GM23338 (cell line): ENCODE measurements at regions not wholly inside any gene's neighbourhood (a gene's known extent, or its start where the extent isn't known, plus 50 kb on each side); places are given as distances from the start of the nearest gene placed in this dataset.

Experiments used
- ATAC-seq: fragments of 200-7000 bp; cut with Tn5 transposase; 3 replicates; pipeline ENCODE4 v1.9.1; 2020
- DNase-seq: peaks from one replicate; pipeline ENCODE4 v3.0.0-alpha.2; 2015; ENCODE audit warnings: low spot score
- H2AFZ ChIP-seq: fragments of 200-600 bp; sonication (generic); 2 replicates; pipeline ENCODE4 v1.8.0; 2016; ENCODE audit warnings: antibody characterized with exemption, mild to moderate bottlenecking, moderate library complexity
- H3F3A ChIP-seq: fragments of 200-600 bp; sonication (generic); replicated peaks from 2 replicates; pipeline ENCODE4 v1.8.0; 2017; ENCODE audit warnings: antibody characterized with exemption, mixed run types, low read depth
- H3K27ac ChIP-seq: fragments of 200-600 bp; sonication (generic); 2 replicates; pipeline ENCODE4 v1.6.1; 2016; ENCODE audit warnings: low read depth
- H3K27me3 ChIP-seq: fragments of 200-600 bp; sonication (generic); 2 replicates; pipeline ENCODE4 v1.8.0; 2016; ENCODE audit warnings: mild to moderate bottlenecking, mixed run types, moderate library complexity; ENCODE audit not compliant: insufficient read depth
- H3K36me3 ChIP-seq: fragments of 200-600 bp; sonication (generic); 2 replicates; pipeline ENCODE4 v1.8.0; 2016; ENCODE audit warnings: mild to moderate bottlenecking; ENCODE audit not compliant: insufficient read depth
- H3K4me1 ChIP-seq: fragments of 200-600 bp; sonication (generic); 2 replicates; pipeline ENCODE4 v1.8.0; 2016; ENCODE audit warnings: mild to moderate bottlenecking, moderate library complexity; ENCODE audit not compliant: insufficient read depth
- H3K4me2 ChIP-seq: fragments of 200-600 bp; sonication (generic); 2 replicates; pipeline ENCODE4 v1.7.1; 2017; ENCODE audit warnings: mixed run types
- H3K4me3 ChIP-seq: fragments of 200-600 bp; sonication (generic); 2 replicates; pipeline ENCODE4 v1.6.1; 2016; ENCODE audit warnings: mixed run types
- H3K79me2 ChIP-seq: fragments of 200-600 bp; sonication (generic); replicated peaks from 2 replicates; pipeline ENCODE4 v1.8.0; 2017; ENCODE audit warnings: mild to moderate bottlenecking; ENCODE audit not compliant: insufficient read depth
- H3K9me2 ChIP-seq: fragments of 200-600 bp; sonication (generic); 2 replicates; pipeline ENCODE4 v1.8.0; 2017; ENCODE audit not compliant: insufficient read depth
- H4K20me1 ChIP-seq: fragments of 200-600 bp; sonication (generic); replicated peaks from 2 replicates; pipeline ENCODE4 v1.8.0; 2017; ENCODE audit warnings: mild to moderate bottlenecking; ENCODE audit not compliant: insufficient read depth
- H3K27ac Mint-ChIP-seq: 2 replicates; pipeline ENCODE4 v1.8.0; 2020; ENCODE audit warnings: inconsistent platforms, mild to moderate bottlenecking, moderate library complexity, mixed read lengths
- H3K27me3 Mint-ChIP-seq: 3 replicates; pipeline ENCODE4 v1.8.0; 2022; ENCODE audit warnings: low read depth, mild to moderate bottlenecking, moderate library complexity, mixed read lengths, inconsistent platforms; ENCODE audit not compliant: insufficient read depth, poor library complexity
- H3K36me3 Mint-ChIP-seq: 3 replicates; pipeline ENCODE4 v1.8.0; 2021; ENCODE audit warnings: low read depth, mild to moderate bottlenecking, inconsistent platforms, moderate library complexity, mixed read lengths
- H3K4me1 Mint-ChIP-seq: 3 replicates; pipeline ENCODE4 v1.8.0; 2020; ENCODE audit warnings: mild to moderate bottlenecking, inconsistent platforms, mixed read lengths
- H3K4me3 Mint-ChIP-seq: 3 replicates; pipeline ENCODE4 v1.8.0; 2021; ENCODE audit warnings: moderate library complexity, mild to moderate bottlenecking, inconsistent platforms, mixed read lengths
- H3K9me3 Mint-ChIP-seq: 3 replicates; pipeline ENCODE4 v1.8.0; 2020; ENCODE audit warnings: moderate library complexity, mild to moderate bottlenecking, inconsistent platforms, mixed read lengths
- CREB1 ChIP-seq: fragments of 250-450 bp; sonication (Bioruptor Pico); IDR thresholded peaks from 2 replicates; pipeline ENCODE4 v1.5.0; 2020; ENCODE audit warnings: low read depth, mild to moderate bottlenecking, moderate library complexity
- EZH2 ChIP-seq: fragments of 200-600 bp; sonication (generic); IDR thresholded peaks from one replicate; pipeline ENCODE4 v1.8.0; 2017; ENCODE audit warnings: antibody characterized with exemption, mild to moderate bottlenecking, low read depth; ENCODE audit not compliant: unreplicated experiment
- EZH2phosphoT487 ChIP-seq: fragments of 200-600 bp; sonication (generic); IDR thresholded peaks from one replicate; pipeline ENCODE4 v1.8.1; 2018; ENCODE audit warnings: antibody characterized with exemption; ENCODE audit not compliant: unreplicated experiment
- JUNB ChIP-seq: IDR thresholded peaks from one replicate; pipeline ENCODE4 v1.6.1; 2016; ENCODE audit warnings: antibody characterized with exemption; ENCODE audit not compliant: unreplicated experiment
- NANOG ChIP-seq: IDR thresholded peaks from 2 replicates; pipeline ENCODE4 v1.6.1; 2016; ENCODE audit warnings: antibody characterized with exemption, borderline replicate concordance
- POLR2AphosphoS5 ChIP-seq: IDR thresholded peaks from 2 replicates; pipeline ENCODE4 v1.6.1; 2016; ENCODE audit warnings: antibody characterized with exemption, low read depth
- REST ChIP-seq: IDR thresholded peaks from one replicate; pipeline ENCODE4 v1.6.1; 2018; ENCODE audit warnings: antibody characterized with exemption; ENCODE audit not compliant: unreplicated experiment
- STAT1 ChIP-seq: IDR thresholded peaks from one replicate; pipeline ENCODE4 v1.6.1; 2016; ENCODE audit warnings: antibody characterized with exemption; ENCODE audit not compliant: unreplicated experiment
- ZNF114 ChIP-seq: fragments of 250-450 bp; sonication (Bioruptor Pico); IDR thresholded peaks from 2 replicates; pipeline ENCODE4 v1.5.0; 2020; ENCODE audit warnings: mild to moderate bottlenecking, moderate library complexity
- ZNF331 ChIP-seq: fragments of 250-450 bp; sonication (Bioruptor Pico); IDR thresholded peaks from 2 replicates; pipeline ENCODE4 v1.5.0; 2020; ENCODE audit warnings: low read depth, mild to moderate bottlenecking, moderate library complexity
- TF ChIP-seq, protein P1 (sequence below): fragments of 250-450 bp; sonication (Bioruptor Pico); IDR thresholded peaks from 2 replicates; pipeline ENCODE4 v1.5.0; 2020; ENCODE audit warnings: mild to moderate bottlenecking, moderate library complexity
- TF ChIP-seq, protein P2 (sequence below): IDR thresholded peaks from 2 replicates; pipeline ENCODE4 v1.6.1; 2016; ENCODE audit warnings: antibody characterized with exemption

DNA sequence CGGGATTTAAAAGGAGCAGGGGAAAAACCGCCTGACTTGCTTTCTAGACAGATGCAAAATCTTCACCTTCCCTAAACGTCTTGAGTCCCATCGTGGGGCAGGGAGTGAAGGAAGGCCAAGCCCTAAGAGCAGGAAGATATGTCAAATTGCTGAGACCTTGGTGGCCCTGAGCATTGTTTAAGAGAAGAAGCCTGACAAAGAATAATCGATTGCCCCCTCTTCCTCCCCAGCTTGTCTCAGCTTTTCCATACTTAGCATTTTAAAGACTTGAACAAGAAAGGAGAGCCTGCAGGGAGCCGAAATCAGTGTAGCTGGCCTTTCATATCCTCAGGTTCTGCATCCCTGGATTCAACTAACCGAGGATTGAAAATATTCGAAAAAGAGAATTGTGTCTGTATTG, 157.6 kb upstream of the DLX2 start:
- peaks cover 3% of the 10 kb centered on the region for H3K27me3 Mint-ChIP-seq
- peaks cover 6% of the 10 kb centered on the region; the same call in 1 of the 3 replicates for H3K9me3 Mint-ChIP-seq
- Histone ChIP-seq H3K4me3 (no peak overlapping the region), H3F3A (no peaks in the 10 kb centered on the region), H3K4me1 (peaks cover 28% of the 10 kb centered on the region), H4K20me1 (no peaks in the 10 kb centered on the region), H3K27ac (peak overlapping the region; percentile 6; the same call in 1 of the 2 replicates), H3K79me2 (no peaks in the 10 kb centered on the region), H3K27me3 (no peaks in the 10 kb centered on the region), H3K36me3 (no peaks in the 10 kb centered on the region), H2AFZ (peak overlapping the region; percentile 69), H3K9me2 (no peaks in the 10 kb centered on the region), H3K4me2 (peak overlapping the region; percentile 27)
- DNase-seq: no peak
- H3K4me1 Mint-ChIP-seq: peaks cover 25% of the 10 kb centered on the region
- ATAC-seq: peak; percentile 76
- no peak overlapping the region for H3K27ac Mint-ChIP-seq
- H3K36me3 Mint-ChIP-seq: peaks cover 3% of the 10 kb centered on the region; the same call in 2 of the 3 replicates
- TF ChIP-seq, protein P1, sequence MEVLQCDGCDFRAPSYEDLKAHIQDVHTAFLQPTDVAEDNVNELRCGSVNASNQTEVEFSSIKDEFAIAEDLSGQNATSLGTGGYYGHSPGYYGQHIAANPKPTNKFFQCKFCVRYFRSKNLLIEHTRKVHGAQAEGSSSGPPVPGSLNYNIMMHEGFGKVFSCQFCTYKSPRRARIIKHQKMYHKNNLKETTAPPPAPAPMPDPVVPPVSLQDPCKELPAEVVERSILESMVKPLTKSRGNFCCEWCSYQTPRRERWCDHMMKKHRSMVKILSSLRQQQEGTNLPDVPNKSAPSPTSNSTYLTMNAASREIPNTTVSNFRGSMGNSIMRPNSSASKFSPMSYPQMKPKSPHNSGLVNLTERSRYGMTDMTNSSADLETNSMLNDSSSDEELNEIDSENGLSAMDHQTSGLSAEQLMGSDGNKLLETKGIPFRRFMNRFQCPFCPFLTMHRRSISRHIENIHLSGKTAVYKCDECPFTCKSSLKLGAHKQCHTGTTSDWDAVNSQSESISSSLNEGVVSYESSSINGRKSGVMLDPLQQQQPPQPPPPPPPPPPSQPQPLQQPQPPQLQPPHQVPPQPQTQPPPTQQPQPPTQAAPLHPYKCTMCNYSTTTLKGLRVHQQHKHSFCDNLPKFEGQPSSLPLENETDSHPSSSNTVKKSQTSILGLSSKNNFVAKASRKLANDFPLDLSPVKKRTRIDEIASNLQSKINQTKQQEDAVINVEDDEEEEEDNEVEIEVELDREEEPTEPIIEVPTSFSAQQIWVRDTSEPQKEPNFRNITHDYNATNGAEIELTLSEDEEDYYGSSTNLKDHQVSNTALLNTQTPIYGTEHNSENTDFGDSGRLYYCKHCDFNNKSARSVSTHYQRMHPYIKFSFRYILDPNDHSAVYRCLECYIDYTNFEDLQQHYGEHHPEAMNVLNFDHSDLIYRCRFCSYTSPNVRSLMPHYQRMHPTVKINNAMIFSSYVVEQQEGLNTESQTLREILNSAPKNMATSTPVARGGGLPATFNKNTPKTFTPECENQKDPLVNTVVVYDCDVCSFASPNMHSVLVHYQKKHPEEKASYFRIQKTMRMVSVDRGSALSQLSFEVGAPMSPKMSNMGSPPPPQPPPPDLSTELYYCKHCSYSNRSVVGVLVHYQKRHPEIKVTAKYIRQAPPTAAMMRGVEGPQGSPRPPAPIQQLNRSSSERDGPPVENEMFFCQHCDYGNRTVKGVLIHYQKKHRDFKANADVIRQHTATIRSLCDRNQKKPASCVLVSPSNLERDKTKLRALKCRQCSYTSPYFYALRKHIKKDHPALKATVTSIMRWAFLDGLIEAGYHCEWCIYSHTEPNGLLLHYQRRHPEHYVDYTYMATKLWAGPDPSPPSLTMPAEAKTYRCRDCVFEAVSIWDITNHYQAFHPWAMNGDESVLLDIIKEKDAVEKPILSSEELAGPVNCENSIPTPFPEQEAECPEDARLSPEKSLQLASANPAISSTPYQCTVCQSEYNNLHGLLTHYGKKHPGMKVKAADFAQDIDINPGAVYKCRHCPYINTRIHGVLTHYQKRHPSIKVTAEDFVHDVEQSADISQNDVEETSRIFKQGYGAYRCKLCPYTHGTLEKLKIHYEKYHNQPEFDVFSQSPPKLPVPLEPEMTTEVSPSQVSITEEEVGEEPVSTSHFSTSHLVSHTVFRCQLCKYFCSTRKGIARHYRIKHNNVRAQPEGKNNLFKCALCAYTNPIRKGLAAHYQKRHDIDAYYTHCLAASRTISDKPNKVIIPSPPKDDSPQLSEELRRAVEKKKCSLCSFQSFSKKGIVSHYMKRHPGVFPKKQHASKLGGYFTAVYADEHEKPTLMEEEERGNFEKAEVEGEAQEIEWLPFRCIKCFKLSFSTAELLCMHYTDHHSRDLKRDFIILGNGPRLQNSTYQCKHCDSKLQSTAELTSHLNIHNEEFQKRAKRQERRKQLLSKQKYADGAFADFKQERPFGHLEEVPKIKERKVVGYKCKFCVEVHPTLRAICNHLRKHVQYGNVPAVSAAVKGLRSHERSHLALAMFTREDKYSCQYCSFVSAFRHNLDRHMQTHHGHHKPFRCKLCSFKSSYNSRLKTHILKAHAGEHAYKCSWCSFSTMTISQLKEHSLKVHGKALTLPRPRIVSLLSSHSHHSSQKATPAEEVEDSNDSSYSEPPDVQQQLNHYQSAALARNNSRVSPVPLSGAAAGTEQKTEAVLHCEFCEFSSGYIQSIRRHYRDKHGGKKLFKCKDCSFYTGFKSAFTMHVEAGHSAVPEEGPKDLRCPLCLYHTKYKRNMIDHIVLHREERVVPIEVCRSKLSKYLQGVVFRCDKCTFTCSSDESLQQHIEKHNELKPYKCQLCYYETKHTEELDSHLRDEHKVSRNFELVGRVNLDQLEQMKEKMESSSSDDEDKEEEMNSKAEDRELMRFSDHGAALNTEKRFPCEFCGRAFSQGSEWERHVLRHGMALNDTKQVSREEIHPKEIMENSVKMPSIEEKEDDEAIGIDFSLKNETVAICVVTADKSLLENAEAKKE (CRISPR knock-in tag): no peak
- TF ChIP-seq, protein P2, sequence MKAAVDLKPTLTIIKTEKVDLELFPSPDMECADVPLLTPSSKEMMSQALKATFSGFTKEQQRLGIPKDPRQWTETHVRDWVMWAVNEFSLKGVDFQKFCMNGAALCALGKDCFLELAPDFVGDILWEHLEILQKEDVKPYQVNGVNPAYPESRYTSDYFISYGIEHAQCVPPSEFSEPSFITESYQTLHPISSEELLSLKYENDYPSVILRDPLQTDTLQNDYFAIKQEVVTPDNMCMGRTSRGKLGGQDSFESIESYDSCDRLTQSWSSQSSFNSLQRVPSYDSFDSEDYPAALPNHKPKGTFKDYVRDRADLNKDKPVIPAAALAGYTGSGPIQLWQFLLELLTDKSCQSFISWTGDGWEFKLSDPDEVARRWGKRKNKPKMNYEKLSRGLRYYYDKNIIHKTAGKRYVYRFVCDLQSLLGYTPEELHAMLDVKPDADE: no peak
- TF ChIP-seq ZNF114 (CRISPR knock-in tag): no peak
- no peak for TF ChIP-seq NANOG
- no peak for TF ChIP-seq POLR2AphosphoS5
- TF ChIP-seq CREB1 (CRISPR knock-in tag): no peak
- no peak for TF ChIP-seq EZH2
- no peak for TF ChIP-seq STAT1
- TF ChIP-seq EZH2phosphoT487: no peak
- TF ChIP-seq JUNB: no peak
- no peak for TF ChIP-seq REST
- no peak for TF ChIP-seq ZNF331 (CRISPR knock-in tag)
- no peak overlapping the region for H3K4me3 Mint-ChIP-seq
